T-cell (primary cell): ENCODE measurements at regions not wholly inside any gene's neighbourhood (a gene's known extent, or its start where the extent isn't known, plus 50 kb on each side); places are given as distances from the start of the nearest gene placed in this dataset.

Experiments
- ATAC-seq, 4 experiments: fragments of 200-7000 bp in 3 of 4; fragments of 150-1000 bp in 1 of 4; cut with Tn5 transposase; replicated peaks in 1 of 4; 1 replicate in 3 of 4; 2 replicates in 1 of 4; pipeline ENCODE4 v1.10.0; 2021; ENCODE audit warnings: moderate library complexity in 3 of 4, mild to moderate bottlenecking in 2 of 4, moderate number of reproducible peaks in 1 of 4
- CTCF ChIA-PET, 2 donors: fragments of 300-600 bp; sonication (Branson Sonifier 250); formaldehyde crosslinking; loops; one replicate each; lab custom pipeline; 2022; ENCODE audit warnings: antibody characterized with exemption in 2 of 2; lab: Charles Lee
- POLR2A ChIA-PET, 2 donors: fragments of 300-600 bp; sonication (Branson Sonifier 250); formaldehyde crosslinking; loops; one replicate each; lab custom pipeline; 2022; ENCODE audit warnings: antibody characterized with exemption in 2 of 2; lab: Charles Lee
- DNase-seq, 35 experiments: peaks; one replicate each; pipeline versions ENCODE4 v3.0.0 to v3.0.0-alpha.2; 2013 to 2023
- H3K27ac ChIP-seq: one replicate; pipeline ENCODE4 v1.5.1; 2013; ENCODE audit warnings: low read length
- H3K27me3 ChIP-seq, 2 experiments: replicated peaks in 1 of 2; 1 replicate in 1 of 2; 2 replicates in 1 of 2; pipeline versions ENCODE4 v1.6.1 to v1.7.0; 2013; ENCODE audit warnings: low read length in 1 of 2, mixed read lengths in 1 of 2; ENCODE audit not compliant: control insufficient read depth in 2 of 2, insufficient read depth in 2 of 2; ENCODE audit errors: extremely low read depth in 1 of 2
- H3K36me3 ChIP-seq, 2 donors: 1 replicate in 1 of 2; 2 replicates in 1 of 2; pipeline versions ENCODE4 v1.6.1 to v1.7.0; 2013; ENCODE audit warnings: low read length in 1 of 2; ENCODE audit not compliant: control insufficient read depth in 2 of 2, insufficient read depth in 1 of 2; ENCODE audit errors: extremely low read depth in 1 of 2
- H3K4me1 ChIP-seq, 2 experiments: 1 replicate in 1 of 2; 2 replicates in 1 of 2; pipeline versions ENCODE4 v1.6.1 to v1.7.0; 2013; ENCODE audit warnings: low read length in 2 of 2, mixed read lengths in 1 of 2; ENCODE audit not compliant: insufficient read depth in 2 of 2, control insufficient read depth in 1 of 2; ENCODE audit errors: extremely low read depth in 1 of 2
- H3K4me3 ChIP-seq, 2 donors: 1 replicate in 1 of 2; 2 replicates in 1 of 2; pipeline versions ENCODE4 v1.5.1 to v1.7.0; 2013; ENCODE audit warnings: mild to moderate bottlenecking in 2 of 2, low read length in 1 of 2, moderate library complexity in 1 of 2; ENCODE audit not compliant: control insufficient read depth in 1 of 2; ENCODE audit errors: extremely low read depth in 1 of 2
- H3K9me3 ChIP-seq: 2 replicates; pipeline ENCODE4 v1.7.0; 2013
- H3K27ac Mint-ChIP-seq, 2 donors: one replicate each; pipeline ENCODE4 v1.8.0; 2020 to 2021; ENCODE audit warnings: mild to moderate bottlenecking in 2 of 2, mixed read lengths in 2 of 2
- H3K27me3 Mint-ChIP-seq, 2 donors: one replicate each; pipeline ENCODE4 v1.8.0; 2021 to 2022; ENCODE audit warnings: mixed read lengths in 2 of 2
- H3K36me3 Mint-ChIP-seq: one replicate; pipeline ENCODE4 v1.8.0; 2021; ENCODE audit warnings: mixed read lengths
- H3K4me1 Mint-ChIP-seq, 3 donors: one replicate each; pipeline ENCODE4 v1.8.0; 2020 to 2022; ENCODE audit warnings: mixed read lengths in 3 of 3, mild to moderate bottlenecking in 1 of 3
- H3K4me3 Mint-ChIP-seq, 3 donors: one replicate each; pipeline ENCODE4 v1.8.0; 2020 to 2022; ENCODE audit warnings: mild to moderate bottlenecking in 3 of 3, mixed read lengths in 3 of 3, moderate library complexity in 3 of 3
- H3K9me3 Mint-ChIP-seq, 3 donors: one replicate each; pipeline ENCODE4 v1.8.0; 2020 to 2022; ENCODE audit warnings: mixed read lengths in 3 of 3
- WGBS: methylation state at CpG from one replicate; pipeline ENCODE4 v1.1.5; 2013; ENCODE audit warnings: missing lambda C conversion rate; ENCODE audit not compliant: insufficient coverage; 5-methylcytosine and 5-hydroxymethylcytosine counted together

DNA sequence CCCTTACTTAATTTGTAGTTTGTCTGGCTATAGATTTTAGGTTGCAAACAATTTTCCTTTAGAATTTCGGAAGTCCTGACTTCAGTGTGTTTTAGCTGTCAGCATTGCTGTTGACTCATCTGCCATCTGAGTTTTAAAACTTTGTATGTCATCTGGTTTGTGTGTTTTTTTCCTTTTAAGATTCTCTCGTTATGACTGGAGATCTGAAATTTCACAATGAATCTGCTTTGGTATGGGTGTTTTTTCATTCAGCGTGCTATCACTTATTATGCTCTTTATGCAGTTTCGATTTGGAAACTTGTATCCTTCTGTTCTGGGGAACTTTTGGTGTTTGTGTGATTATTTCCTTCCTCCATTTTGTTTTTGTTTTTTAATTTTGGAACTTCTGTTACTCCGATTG lies 53.7 kb upstream of the ZNF280D start:
- Mint-ChIP-seq H3K27me3 (no peaks in the 10 kb centered on the region), H3K4me1 (peaks cover 0 to 9% (median 4%) of the 10 kb centered on the region in 3 donors), H3K4me3 (peak overlapping the region in 1 of 3 donors; percentile 7), H3K27ac (no peak overlapping the region), H3K9me3 (peaks cover 0 to 8% (median 5%) of the 10 kb centered on the region in 3 donors), H3K36me3 (no peaks in the 10 kb centered on the region)
- CTCF ChIA-PET, result interaction anchor here in 1 of 2 donors (0.6 to 0.7 kb wide), 2 partner anchors 12 to 51 kb away, joined by 3 read pairs; no protein-coding TSS in a partner anchor
- H3K4me1 ChIP-seq, result no peaks in the 10 kb centered on the region
- DNase-seq, result no peak
- no peak for ATAC-seq
- H3K9me3 ChIP-seq, result no peaks in the 10 kb centered on the region
- 17% methylated on average over 1 of the region's 5 CpGs for WGBS
- peaks cover 0 to 2% of the 10 kb centered on the region in 2 experiments for H3K27me3 ChIP-seq
- no peaks in the 10 kb centered on the region for H3K36me3 ChIP-seq
- POLR2A ChIA-PET, result no interaction called here
- H3K27ac ChIP-seq, result no peak overlapping the region
- H3K4me3 ChIP-seq, result no peak overlapping the region

DNA sequence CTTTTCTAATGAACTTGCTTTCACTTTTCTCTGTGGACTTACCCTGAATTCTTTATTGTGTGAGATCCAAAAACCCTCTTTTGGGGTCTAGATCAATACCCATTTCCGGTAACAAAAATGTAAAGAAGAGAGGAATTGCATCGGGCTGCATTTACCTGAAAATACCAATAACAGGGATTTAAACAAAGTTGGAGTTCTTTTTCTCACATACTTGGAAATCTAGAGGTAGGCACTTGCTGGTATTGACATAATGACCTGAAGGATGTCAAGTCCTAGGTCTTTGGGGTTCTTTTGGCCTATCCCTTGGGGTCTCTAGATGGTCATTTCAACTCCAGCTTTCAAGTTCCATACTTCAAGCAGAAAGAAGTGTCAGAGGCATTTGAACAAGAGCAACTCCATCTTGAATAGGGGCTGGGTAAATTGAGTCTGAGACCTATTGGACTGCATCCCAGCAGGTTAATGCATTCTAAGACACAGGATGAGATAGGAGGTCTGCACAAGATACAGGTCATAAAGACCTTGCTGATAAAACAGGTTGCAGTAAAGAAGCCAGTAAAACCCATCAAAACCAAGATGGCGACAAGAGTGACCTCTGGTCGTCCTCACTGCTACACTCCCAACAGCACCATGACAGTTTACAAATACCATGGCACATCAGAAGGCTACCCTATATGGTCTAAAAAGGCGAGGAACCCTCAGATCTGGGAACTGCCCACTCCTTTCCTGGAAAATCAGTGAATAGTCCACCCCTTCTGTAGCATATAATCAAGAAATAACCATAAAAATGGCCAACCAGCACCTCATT lies 50.8 kb upstream of the ZNF280D start:
- WGBS, result 75% methylated on average over 3 of the region's 5 CpGs
- Histone ChIP-seq H3K4me3 (no peak overlapping the region), H3K27ac (no peak overlapping the region), H3K9me3 (no peaks in the 10 kb centered on the region), H3K36me3 (no peaks in the 10 kb centered on the region), H3K4me1 (peaks cover 0 to 4% of the 10 kb centered on the region in 2 experiments), H3K27me3 (peaks cover 0 to 6% of the 10 kb centered on the region in 2 experiments)
- Mint-ChIP-seq H3K36me3 (no peaks in the 10 kb centered on the region), H3K27me3 (peaks cover 0 to 4% of the 10 kb centered on the region in 2 donors), H3K9me3 (no peaks in the 10 kb centered on the region), H3K4me3 (no peak overlapping the region), H3K4me1 (peaks cover 6 to 17% (median 12%) of the 10 kb centered on the region in 3 donors), H3K27ac (no peak overlapping the region)
- CTCF ChIA-PET, result no interaction called here
- POLR2A ChIA-PET, result interaction anchor here in 1 of 2 donors (0.6 kb wide), 1 partner anchor 392 kb away, joined by 16 read pairs; no protein-coding TSS in a partner anchor
- no peak for ATAC-seq
- DNase-seq, result no peak

DNA sequence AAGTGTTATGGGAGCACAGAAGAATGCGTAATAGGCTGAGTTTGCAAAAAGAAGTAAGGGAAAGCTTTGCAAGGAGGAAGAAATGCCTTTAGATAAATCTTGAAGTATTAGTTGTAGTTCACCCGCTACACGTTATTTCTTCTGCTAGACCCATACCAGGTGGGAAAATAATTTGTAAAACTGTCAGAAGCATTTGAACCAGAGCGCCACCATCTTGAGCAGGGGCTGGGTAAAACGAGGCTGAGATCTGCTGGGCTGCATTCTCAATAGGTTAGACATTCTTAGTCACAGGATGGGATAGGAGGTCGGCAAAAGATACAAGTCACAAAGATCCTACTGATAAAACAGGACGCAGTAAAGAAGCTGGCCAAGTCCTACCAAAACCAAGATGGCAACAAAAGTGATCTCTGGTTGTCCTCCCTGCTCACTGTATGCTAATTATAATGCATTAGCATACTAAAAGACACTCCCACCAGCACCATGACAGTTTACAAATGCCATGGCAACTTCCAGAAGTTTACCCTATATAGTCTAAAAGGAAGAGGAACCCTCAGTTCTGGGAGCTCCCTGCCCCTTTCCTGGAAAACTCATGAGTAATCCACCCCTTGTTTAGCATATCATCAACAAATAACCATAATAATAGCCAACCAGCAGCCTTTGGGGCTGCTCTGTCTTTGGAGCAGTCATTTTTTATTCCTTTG lies 50.0 kb upstream of the ZNF280D start:
- Histone ChIP-seq H3K4me3 (no peak overlapping the region), H3K27me3 (peaks cover 0 to 6% of the 10 kb centered on the region in 2 experiments), H3K4me1 (peaks cover 0 to 4% of the 10 kb centered on the region in 2 experiments), H3K36me3 (no peaks in the 10 kb centered on the region), H3K27ac (no peak overlapping the region), H3K9me3 (no peaks in the 10 kb centered on the region)
- ChIA-PET POLR2A (no interaction called here), CTCF (no interaction called here)
- no peaks in the 10 kb centered on the region for H3K9me3 Mint-ChIP-seq
- no peaks in the 10 kb centered on the region for H3K36me3 Mint-ChIP-seq
- WGBS, result 92% methylated on average over 7 of the region's 7 CpGs
- H3K4me1 Mint-ChIP-seq, result peaks cover 6 to 17% (median 12%) of the 10 kb centered on the region in 3 donors
- H3K4me3 Mint-ChIP-seq, result no peak overlapping the region
- peaks cover 0 to 7% of the 10 kb centered on the region in 2 donors for H3K27me3 Mint-ChIP-seq
- no peak overlapping the region for H3K27ac Mint-ChIP-seq
- DNase-seq (no peak), ATAC-seq (no peak)
